ENCODE measurements at regions not wholly inside any gene's neighbourhood (a gene's known extent, or its start where the extent isn't known, plus 50 kb on each side); places are given as distances from the start of the nearest gene placed in this dataset.
"Not testable (repeated sequence)": the region's sequence is repeated elsewhere in the genome, so short reads cannot be mapped to it uniquely, and the experiment has no call there.

DNA sequence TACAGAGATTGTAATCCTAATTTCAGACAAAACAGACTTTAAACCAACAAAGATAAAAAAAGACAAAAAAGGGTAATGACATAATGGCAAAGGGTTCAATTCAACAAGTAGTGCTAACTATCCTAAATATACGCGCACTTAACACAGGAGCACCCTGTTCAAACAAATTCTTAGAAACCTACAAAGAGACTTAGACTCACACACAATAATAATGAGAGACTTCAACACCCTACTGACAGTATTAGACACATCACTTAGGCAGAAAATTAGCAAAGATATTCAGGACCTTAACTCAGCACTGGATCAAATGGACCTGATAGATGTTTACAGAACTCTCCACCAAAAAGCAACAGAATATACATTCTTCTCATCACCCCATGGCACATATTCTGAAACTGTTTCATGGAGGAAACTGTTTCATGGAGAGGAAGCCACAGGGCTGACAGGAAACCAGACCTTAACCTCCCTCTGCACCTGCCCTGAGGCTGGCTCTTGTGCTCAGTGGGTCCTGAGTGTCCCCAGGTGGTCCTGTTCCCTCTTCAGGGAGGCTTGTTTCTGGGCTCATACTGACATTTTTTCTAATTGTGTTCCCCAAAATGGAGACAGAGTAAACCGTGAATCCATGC, 54.7 kb downstream of the OR4M2 start:
- not testable (repeated sequence) for DNase-seq

DNA sequence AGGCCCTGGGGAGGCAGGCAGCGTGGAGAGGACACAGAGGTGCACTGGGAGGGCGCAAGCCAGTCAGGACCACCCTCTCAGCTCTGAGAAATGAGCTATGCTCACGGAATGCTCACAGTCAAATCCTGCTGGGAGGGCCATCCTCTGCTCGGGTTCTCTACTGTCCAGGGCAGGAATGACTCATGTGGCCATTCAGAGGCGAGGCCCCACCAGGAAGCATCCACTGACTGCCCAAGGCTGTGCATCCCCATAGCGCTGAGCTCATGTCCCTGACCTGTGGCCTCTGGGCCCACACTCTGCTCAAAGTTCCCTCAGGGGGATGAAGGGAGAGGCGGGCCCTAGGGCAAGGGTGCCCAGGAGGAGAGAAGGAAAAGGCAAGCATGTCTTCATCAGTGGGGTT, 57.2 kb downstream of the OR4M2 start:
- DNase-seq, result not testable (repeated sequence)

DNA sequence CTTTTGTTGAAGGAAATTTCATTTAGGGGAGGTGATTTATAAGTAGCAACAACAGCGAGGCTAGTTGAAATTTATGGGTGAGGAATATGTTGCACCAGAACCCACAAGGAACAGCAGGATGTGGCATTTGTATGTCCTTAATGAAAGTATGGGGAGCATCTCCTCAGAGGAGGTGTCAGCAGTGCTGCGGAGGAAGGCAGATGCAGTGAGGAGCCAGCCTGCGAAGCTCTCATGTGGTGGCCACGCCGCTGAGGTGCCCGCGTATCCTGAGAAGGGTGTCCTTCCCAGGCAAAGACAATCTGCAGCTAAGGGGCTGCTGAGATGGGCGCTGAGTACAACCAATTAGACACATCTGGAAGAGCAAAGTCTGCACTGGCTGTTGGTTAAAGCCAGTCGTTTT, 60.8 kb downstream of the OR4M2 start:
- DNase-seq, result not testable (repeated sequence)

DNA sequence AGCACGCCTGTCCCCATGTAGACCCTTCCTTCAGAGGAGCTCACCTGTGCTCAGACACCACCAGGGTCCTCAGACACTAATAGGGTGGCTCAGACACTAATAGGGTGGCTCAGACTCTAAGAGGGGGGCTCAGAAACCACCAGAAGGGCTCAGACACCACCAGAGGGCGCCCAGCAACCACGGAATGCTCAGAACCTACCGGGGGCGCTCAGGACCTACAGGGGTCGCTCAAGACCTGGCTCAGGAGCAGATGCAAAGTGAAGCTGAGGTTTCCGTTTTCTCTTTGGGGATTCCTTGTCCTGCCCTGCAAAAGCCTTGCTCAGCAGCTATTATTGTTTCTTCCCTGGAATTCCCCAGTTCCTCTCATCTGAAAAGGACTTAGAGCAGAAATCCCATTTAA, 67.8 kb downstream of the OR4M2 start:
- DNase-seq, result not testable (repeated sequence)

DNA sequence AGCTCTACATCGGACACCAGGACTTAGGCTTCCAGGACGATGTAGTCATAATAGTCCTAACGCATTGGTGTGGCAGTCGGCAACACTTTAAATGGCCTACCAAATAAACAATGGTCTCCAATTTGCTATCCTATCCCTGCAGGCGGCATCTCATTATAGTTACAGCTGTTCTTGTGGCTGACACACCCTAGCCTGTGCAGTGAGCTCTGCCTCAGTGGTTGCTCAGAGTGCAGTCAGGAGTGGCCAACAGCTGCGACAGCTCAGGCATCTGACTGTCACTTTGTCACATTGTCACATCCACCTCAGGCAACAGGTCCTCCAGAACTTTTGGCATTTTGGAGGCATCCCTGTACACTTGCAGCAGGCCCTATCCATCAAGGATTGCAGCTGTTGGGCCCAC, 77.9 kb downstream of the OR4M2 start:
- not testable (repeated sequence) for DNase-seq

DNA sequence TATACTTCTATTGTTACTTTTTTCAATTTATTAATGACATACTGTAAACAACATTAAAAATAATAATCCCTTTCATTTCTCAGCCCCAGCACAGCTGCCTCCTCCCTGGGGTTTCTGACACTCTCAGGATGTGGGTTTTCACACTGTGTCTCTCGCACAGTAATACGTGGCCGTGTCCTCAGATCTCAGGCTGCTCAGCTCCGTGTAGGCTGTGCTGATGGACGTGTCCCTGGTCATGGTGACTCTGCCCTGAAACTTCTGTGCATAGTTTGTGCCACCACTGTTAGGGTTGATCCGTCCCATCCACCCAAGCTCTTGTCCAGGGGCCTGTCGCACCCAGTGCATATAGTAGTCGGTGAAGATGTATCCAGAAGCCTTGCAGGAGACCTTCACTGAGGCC, 80.0 kb downstream of the OR4M2 start:
- not testable (repeated sequence) for DNase-seq

DNA sequence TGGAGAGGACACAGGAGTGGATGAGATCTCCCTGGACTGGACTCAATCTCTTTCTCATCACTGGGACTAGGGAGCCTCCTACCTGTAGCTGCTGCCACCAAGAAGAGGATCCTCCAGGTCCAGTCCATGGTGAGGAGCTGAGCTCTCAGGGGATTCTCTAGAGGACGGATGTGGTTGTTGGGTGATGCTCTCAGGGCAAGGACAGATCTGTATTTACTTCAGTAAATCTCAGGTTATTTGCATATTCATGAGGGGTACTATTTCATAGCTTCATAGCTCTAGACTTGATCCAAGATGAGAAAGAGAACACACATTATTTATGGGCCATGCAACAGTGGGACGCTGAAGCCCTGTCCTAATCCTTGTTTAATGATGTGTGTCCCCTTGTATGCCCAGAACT, 80.4 kb downstream of the OR4M2 start:
- DNase-seq, result not testable (repeated sequence)

DNA sequence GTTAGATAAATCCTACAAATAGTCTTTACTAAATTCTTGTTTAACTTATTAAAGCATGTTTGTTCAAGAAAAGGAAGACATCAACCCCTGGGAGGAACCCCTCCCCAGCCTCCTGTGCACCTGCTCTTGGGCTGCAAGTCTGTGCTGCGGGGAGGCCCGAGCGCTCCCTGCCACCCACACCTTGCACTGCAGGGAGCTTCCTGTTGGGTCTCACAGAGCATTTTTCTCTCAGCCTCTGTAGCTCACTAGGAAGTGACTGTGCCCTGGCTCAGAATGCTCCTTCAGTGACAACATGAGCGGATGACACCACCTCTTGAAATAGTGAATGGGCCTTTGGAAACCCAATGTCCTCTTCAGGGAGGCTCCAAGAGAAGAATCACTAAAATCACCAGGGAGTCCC, 81.1 kb downstream of the OR4M2 start:
- DNase-seq, result not testable (repeated sequence)

DNA sequence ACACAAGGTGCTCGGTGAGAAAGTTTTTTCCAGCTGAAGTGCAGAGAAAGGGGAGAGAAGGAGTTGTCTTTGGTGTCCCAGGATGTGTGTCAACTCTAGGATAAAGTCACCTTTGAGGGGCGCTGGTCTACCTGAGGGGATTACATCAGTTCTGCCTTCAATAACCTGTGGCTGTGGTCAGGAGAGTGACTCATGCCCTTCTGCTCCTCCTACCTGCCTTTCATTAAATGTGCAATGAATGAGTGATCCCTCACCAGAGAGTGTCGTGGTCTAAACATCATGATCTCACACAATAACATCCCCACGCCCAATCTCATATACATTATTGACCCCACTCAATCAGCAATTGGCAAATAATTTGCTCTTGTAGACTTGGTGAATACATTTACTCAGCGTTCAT, 83.4 kb downstream of the OR4M2 start:
- DNase-seq, result not testable (repeated sequence)

DNA sequence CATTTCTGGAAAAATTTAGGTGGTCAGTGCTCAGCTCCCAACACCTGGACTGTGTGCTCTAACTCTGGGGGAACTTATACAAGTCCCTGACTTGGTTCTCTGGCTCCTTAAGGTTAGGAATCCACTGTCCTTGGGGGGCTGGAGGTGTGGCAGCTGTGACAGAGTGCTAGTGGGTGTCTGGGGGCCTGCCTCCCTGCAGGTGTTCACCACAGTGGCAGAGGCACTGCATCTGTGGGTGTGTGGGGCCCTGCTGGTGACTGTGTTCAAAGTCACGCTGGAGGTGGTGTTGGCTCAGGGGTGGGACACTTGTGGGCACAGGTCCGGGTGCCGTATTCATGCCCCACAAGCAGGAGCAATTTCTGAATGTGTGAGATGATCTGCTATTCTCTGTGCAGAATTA, 87.2 kb downstream of the OR4M2 start:
- not testable (repeated sequence) for DNase-seq

DNA sequence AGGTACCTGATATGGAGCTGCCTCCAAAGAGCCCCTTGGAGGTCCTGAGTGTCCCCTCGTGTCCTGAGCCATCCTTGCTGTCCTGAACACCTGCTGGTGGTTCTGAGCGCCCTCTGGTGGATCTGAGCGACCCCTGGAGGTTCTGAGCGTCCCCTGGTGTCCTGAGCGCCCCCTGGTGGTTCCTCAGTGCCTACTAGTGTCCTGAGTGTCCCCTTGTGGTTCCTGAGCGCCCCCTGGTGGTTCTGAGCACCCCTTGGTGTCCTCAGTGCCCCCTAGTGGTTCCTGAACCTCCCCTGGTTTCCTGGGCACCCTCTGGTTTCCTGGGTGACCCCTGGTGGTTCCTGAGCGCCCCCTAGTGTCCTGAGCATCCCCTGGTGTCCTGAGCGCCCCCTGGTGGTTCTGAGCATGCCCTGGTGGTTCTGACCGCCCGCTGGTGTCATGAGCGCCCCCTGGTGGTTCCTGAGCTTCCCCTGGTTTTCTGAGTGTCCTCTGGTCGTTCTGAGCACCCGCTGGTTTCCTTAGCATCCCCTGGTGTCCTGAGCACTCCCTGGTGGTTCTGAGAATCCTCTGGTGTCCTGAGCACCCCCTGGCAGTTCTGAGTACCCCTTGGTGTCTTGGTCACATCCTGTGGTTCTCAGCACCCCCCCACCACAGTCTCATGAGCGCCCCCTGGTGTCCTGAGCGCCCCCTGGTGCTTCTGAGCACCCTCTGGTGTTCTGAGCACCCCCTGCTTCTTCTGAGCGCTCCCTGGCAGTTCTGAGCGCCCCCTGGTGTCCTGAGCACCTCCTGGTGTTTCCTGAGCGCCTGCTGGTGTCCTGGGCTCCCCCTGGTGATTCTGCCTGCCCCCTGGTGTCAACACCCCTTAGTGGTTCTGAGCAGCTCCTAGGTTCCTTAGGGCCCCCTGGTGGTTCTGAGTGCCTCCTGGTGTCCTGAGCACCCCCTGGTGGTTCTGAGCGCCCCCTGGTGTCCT, 93.0 kb downstream of the OR4M2 start:
- DNase-seq, result not testable (repeated sequence)

DNA sequence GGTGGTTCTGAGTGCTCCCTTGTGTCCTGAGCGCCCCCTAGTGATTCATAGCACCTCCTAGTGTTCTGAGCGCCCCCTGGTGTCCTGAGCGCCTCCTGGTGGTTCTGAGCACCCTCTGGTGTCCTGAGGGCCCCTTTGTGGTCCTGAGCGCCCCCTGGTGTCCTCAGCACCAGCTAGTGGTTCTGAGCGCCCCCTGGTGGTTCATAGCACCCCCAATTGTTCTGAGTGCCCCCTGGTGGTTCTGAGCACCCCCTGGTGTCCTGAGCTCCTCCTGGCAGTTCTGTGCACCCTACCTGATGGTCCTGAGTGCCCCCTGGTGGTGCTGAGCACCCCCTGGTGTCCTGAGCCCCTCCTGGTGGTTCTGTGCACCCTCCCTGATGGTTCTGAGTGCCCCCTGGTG, 93.8 kb downstream of the OR4M2 start:
- DNase-seq, result not testable (repeated sequence)

DNA sequence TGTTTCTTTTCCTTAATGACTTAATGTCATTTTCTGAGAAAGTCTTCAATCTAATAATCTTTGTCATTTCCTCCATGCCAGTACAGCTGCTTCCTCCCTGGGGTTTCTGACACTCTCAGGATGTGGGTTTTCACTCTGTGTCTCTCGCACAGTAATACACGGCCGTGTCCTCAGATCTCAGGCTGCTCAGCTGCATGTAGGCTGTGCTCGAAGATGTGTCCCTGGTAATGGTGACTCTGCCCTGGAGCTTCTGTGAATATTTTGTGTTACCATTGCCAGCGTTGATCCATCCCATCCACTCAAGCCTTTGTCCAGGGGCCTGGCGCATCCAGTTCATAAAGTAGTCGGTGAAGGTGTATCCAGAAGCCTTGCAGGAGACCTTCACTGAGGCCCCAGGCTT, 97.6 kb downstream of the OR4M2 start:
- DNase-seq, result not testable (repeated sequence)

DNA sequence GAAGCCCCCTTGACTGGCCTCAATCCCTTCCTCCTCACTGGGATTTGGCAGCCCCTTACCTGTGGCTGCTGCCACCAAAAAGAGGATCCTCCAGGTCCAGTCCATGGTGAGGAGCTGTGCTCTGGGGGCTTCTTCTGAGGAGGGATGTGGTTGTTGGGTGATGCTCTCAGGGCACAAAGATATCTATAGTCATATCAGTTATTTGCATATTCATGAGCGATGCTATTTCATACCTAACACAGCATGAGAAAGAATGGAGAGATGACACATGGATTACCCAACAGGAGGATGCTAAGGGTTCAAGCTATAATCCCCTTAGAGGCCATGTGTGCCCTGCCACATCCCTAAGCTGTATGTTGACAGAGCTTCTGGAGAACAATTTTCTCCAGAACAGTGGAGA, 98.1 kb downstream of the OR4M2 start:
- not testable (repeated sequence) for DNase-seq

DNA sequence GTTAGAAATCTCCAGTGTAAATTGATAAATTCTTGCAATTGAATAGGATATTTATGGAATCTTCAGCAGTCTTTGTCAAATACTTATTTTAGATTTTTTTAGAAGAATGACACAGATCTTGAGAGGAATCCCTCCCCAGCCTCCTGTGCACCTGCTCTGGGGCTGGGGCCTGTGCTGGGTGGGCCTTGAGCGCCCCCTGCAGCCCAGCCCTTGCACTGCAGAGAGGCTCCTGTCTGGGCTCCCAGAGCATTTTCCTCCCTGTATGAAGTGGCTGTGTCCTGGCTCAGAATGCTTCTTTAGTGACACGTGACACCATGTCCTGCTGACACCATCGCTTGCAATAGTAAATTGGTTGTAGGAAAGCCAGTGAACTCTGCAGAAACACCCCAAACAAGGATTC, 98.7 kb downstream of the OR4M2 start:
- DNase-seq, result not testable (repeated sequence)

DNA sequence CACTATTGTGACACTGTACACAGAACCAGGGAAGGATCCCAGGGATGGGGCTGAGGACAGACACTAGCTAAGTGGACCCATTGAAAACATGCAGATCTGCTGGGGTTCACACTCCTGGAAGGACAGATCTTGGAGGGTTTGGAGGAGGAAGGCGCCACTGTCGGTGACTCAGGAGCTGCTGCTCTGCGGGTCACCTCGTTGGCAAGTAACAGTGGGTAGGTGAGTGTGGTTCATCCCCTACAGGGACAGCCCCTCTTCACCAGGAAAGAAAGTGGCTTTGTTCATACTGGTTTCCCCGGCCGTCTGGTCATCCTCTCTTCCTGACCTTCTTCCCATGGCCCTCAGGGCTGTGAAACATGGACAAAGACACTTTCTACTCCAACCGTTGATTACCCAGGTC, 100.3 kb downstream of the OR4M2 start:
- not testable (repeated sequence) for DNase-seq

DNA sequence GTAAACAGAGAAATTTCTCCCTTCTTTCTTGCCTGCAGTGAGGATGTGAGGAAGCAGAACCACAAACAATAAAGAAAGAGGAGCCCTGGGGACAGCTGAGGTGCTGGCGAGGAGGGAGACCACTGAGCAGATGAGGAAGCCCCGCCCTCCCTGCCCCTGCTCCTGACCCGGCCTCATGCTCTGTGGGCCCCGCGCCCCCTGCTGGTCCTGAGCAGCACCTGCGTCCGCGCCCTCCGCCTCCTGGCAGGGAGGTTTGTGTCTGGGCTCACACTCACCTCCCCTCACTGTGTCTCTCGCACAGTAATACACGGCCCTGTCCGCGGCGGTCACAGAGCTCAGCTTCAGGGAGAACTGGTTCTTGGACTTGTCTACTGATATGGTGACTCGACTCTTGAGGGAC, 104.4 kb downstream of the OR4M2 start:
- not testable (repeated sequence) for DNase-seq

DNA sequence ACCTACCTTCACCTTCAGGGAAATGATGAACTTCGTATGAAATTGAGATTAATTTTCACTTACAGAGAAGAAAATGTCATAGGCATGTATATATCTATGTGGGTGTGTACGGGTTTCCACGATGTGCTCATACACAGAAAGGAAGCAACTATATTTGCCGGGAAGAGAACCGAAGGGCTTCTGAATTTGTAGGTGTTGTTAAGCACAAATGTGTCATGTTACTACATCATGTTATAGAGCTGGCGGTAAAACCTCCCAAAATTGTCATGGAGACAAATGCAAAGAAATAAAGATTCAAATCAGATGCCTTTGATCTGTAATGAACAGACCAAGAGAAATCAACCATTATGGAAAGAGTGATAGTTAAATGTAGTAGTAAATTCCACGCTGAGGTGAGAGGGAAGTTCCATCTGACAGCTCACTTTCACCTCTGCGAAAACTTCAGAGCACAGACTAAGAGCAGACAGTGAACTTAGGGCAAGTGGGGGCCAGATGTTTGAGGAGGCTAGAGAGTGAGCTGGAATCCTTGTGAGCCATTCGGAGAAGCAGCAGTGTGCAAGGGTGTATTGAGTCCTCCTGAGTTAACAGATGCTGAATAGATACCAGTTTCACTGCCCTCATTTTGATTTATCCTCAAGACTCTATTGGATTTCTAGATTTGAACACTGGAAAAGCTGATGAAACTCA, 106.7 kb downstream of the OR4M2 start:
- DNase-seq, result not testable (repeated sequence)

DNA sequence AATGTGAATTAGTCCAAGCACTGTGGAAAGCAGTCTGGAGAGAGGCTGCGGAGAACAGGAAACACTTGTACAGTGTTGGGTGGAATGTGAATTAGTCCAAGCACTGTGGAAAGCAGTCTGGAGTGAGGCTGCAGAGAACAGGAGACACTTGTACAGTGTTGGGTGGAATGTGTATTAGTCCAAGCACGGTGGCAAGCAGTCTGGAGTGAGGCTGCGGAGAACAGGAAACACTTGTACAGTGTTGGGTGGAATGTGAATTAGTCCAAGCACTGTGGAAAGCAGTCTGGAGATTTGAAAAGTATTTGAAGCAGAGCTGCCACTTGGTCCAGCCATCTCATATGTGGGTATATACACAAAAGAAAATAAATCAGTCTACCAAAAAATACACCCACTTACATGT, 111.5 kb downstream of the OR4M2 start:
- not testable (repeated sequence) for DNase-seq

DNA sequence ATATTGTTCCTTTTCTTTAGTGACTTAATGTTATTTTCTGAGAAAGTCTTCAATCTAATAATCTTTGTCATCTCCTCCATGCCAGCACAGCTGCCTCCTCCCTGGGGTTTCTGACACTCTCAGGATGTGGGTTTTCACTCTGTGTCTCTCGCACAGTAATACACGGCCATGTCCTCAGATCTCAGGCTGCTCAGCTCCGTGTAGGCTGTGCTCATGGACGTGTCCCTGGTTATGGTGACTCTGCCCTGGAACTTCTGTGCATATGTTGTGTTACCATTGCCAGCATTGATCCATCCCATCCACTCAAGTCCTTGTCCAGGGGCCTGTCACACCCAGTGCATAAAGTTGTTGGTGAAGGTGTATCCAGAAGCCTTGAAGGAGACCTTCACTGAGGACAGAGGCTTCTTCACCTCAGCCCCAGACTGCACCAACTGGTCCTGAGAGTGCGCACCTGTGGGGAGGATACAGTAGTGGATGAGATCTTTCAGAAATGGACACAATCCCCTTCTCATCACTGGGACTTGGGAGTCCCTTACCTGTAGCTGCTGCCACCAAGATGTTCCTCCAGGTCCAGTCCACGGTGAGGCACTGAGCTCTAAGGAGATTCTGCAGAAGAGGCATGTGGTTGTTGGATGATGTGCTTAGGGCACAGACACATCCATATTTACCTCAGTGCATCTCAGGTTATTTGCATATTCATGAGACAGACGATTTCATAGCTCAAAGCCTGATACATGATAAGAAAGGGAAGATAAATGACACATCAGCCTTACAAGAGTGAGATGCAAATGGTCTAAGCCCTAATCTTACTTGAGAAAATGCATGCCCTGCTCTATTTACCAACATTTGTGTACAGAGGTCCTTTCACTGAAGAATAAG, 114.7 kb downstream of the OR4M2 start:
- DNase-seq, result not testable (repeated sequence)

DNA sequence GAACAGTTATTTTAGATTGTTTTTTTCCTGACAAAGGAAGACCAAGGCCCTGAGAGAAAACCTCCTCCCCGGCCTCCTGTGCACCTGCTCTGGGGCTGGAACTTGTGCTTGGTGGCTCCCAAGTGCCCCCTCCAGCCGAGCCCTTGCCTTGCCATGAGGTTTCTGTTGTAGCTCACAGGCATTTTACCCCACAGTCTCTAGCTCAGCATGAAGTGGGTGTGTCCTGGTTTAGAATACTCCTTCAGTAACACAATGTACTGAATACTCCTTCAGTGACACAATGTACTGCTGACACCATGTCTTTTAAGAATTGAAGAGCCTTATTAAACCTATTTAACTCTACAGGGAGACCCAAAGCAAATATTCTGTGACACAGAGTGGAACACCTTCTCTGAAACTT, 116.1 kb downstream of the OR4M2 start:
- not testable (repeated sequence) for DNase-seq

DNA sequence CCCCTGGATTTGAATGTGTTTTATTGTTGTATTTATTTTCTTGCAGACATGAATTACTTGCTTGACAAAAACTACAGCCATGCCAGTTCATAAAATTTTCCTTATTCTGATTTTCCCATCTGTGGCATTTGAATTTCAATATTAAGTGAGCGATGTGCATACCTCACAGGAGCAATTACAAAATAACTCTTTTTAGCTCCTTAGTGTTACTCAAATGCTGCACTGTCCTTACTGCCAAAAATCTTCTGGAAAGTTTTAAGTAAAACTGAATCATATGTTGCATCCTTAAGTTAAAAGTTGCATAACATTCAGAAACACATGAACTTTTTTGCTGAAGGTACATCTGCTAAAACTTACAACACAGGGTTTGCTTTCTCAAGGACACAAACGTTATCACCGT, 120.1 kb downstream of the OR4M2 start:
- DNase-seq, result not testable (repeated sequence)
